WTC11 (cell line): ENCODE measurements at regions not wholly inside any gene's neighbourhood (a gene's known extent, or its start where the extent isn't known, plus 50 kb on each side); places are given as distances from the start of the nearest gene placed in this dataset.

Source experiments
- CBFB ChIP-seq: sonication (generic); formaldehyde crosslinking; IDR thresholded peaks from 2 replicates; pipeline ENCODE4 v1.8.1; 2022; ENCODE audit warnings: mild to moderate bottlenecking, low read depth, missing genetic modification reagents
- CTCF ChIP-seq: fragments of 200-600 bp; IDR thresholded peaks from 2 replicates; pipeline ENCODE4 v1.8.0; 2022; ENCODE audit warnings: antibody characterized with exemption
- E2F4 ChIP-seq: sonication (generic); formaldehyde crosslinking; IDR thresholded peaks from 2 replicates; pipeline ENCODE4 v1.8.1; 2022; ENCODE audit warnings: low read depth, mild to moderate bottlenecking, moderate library complexity, missing genetic modification reagents, borderline replicate concordance
- FOXK1 ChIP-seq: sonication (generic); formaldehyde crosslinking; IDR thresholded peaks from 2 replicates; pipeline ENCODE4 v1.8.0; 2022; ENCODE audit warnings: mild to moderate bottlenecking, moderate library complexity, missing genetic modification reagents
- SP1 ChIP-seq: sonication (generic); formaldehyde crosslinking; conservative IDR thresholded peaks from 2 replicates; pipeline ENCODE4 v1.8.1; 2022; ENCODE audit warnings: missing genetic modification reagents
- TEAD1 ChIP-seq: sonication (generic); formaldehyde crosslinking; IDR thresholded peaks from 2 replicates; pipeline ENCODE4 v1.8.0; 2022; ENCODE audit warnings: mild to moderate bottlenecking, missing genetic modification reagents
- ZBTB21 ChIP-seq: sonication (generic); formaldehyde crosslinking; IDR thresholded peaks from 2 replicates; pipeline ENCODE4 v1.8.1; 2023; ENCODE audit warnings: mild to moderate bottlenecking, missing genetic modification reagents, borderline replicate concordance

GRCh38 chr3:72163809-72164634 lies 379.1 kb upstream of the PROK2 start:
- TF ChIP-seq CTCF (no peak), FOXK1 (CRISPR knock-in tag) (no peak), CBFB (CRISPR knock-in tag) (no peak), SP1 (CRISPR knock-in tag) (no peak), E2F4 (CRISPR knock-in tag) (no peak), ZBTB21 (CRISPR knock-in tag) (no peak), TEAD1 (CRISPR knock-in tag) (no peak)
